ENCODE measurements at regions not wholly inside any gene's neighbourhood (a gene's known extent, or its start where the extent isn't known, plus 50 kb on each side); places are given as distances from the start of the nearest gene placed in this dataset.

DNA sequence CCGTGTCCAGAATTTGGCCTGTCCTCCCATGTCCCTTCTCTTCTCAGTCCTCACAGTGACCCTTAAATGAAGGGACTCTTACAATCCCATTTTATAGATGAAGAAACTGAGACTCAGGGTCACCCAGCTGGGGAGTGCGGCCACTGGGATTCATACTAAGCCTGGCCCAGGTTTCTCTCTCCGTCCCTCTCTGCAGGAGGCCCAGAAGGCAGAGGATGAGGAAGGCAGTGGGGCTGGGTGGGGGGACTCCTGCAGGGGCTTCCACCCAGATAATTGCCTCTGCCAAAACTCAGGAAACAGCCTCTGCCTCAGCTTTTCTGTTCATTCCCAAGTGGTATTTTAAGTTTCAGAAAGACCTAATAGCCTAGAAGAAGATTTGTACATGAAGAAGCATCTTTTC is 299.8 kb downstream of the MATN1 start:
- Mint-ChIP-seq H3K36me3 (ENCODE audit: low read depth) (no peaks in the 10 kb centered on the region), H3K27ac (no peak overlapping the region), H3K4me3 (no peak overlapping the region), H3K9me3 (peaks cover 6% of the 10 kb centered on the region), H3K4me1 (ENCODE audit: low read depth) (no peaks in the 10 kb centered on the region), H3K27me3 (ENCODE audit: low read depth) (peaks cover 2% of the 10 kb centered on the region)
- no peak for DNase-seq (ENCODE audit: low spot score)

DNA sequence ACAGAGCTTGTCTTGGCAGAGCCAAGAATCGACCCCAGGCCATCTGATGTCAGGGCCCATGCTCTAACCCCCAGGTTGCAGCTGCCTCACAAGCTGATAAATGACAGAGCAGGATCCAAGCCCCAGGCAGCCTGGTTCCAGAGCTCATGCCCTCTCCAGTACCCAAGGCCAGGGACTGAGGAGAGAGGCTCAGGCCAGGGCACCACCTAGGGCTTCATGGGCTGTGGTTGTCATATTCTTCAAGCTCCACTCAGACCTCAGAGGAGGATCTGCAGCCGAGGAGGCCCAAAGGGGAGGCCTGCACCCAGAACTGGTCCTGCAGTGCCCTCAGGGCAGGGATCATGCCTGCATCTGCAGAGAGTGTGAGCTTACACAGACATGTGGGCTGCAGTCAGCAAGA is 301.1 kb downstream of the MATN1 start:
- H3K4me1 Mint-ChIP-seq (ENCODE audit: low read depth) = no peaks in the 10 kb centered on the region
- H3K27me3 Mint-ChIP-seq (ENCODE audit: low read depth) = peaks cover 2% of the 10 kb centered on the region
- H3K27ac Mint-ChIP-seq = no peak overlapping the region
- no peak overlapping the region for H3K4me3 Mint-ChIP-seq
- no peaks in the 10 kb centered on the region for H3K9me3 Mint-ChIP-seq
- H3K36me3 Mint-ChIP-seq (ENCODE audit: low read depth) = no peaks in the 10 kb centered on the region
- DNase-seq (ENCODE audit: low spot score) = peak; percentile 2

DNA sequence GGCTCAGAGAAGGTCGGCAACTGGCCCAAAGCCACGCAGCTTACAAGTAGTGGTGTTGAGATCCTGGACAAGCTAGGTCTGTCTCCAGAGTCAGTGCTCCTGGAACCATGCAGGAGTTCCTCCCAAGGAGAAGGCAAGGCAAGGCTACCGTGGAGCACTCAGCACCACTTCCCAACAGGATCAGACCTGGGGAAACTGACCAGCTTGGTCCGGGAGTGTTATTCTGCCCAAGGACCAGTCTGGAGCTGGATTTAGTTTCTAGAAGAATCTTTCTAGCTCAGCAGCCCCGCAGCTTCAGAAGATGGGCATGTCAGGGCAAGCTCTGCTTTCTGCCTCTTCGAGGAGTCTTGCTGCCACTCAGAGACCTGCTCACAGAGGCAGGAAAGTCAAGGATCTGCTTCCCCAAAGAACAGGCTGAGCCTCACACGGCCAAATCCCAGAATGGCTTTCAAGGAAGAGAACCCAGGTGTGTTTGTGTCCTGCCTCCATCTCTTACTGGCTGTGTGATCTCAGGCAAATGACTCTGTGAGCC is 302.8 kb downstream of the MATN1 start:
- Mint-ChIP-seq H3K27me3 (ENCODE audit: low read depth) (no peaks in the 10 kb centered on the region), H3K36me3 (ENCODE audit: low read depth) (no peaks in the 10 kb centered on the region), H3K27ac (no peak overlapping the region), H3K4me1 (ENCODE audit: low read depth) (no peaks in the 10 kb centered on the region), H3K9me3 (no peaks in the 10 kb centered on the region), H3K4me3 (no peak overlapping the region)
- DNase-seq (ENCODE audit: low spot score) = no peak

DNA sequence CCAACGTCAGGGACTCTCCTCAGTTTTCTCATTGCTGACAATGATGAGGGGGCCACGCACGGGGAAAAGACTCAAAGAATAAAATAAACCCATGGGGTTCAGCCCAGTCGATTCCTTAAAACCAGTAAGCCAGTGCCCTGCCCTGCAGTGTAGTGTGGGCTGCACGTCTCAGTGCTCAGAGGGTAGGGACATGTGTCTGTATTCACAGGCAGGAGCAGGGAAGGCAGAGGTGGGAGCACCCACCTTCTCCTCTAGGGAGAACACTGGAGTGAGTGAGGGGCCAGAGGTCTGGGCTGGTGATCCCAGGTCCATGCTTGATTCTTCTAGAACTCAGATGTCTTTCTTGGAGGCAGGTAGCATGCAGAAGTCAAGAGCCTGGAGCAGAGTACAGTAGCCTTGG is 303.6 kb downstream of the MATN1 start:
- Mint-ChIP-seq H3K27ac (no peak overlapping the region), H3K4me1 (ENCODE audit: low read depth) (no peaks in the 10 kb centered on the region), H3K4me3 (no peak overlapping the region), H3K27me3 (ENCODE audit: low read depth) (no peaks in the 10 kb centered on the region), H3K36me3 (ENCODE audit: low read depth) (no peaks in the 10 kb centered on the region), H3K9me3 (no peaks in the 10 kb centered on the region)
- no peak for DNase-seq (ENCODE audit: low spot score)

DNA sequence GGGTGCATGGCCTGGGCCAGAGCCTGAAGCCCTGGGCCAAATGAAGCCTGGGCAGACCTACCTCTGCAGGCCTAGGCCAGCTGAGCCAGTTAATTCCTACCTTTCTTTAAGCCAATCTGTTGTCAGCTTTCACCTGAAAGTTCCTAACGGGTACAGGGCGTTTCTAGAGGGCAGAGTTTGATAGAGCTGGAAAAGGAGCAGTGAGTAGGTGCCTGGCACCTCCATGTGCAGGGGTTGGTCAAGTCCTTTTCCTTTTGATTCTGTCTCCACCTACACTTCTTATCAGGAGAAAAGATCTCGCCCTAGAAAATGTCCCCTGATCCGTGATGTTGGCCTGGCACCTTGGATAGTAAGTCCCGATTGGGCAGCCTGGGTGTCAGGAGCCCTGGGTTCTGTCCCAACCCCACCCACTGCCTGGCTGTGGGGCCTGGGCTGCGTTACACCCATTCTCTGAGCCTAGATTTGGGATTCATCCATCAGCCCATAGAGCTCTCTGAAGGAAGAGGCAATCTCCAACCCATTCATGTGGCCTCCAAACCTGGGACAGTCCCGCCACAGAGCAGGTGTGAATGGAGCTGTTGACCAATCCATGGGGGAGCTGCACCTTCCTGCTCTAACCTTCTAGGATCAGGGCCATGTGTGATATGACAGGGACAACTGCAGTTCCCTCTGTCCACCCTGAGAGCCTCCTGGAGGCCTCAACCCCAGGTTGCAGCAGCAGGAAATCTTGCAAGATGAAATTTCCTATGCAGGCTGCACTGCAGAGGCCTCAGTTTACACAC is 304.3 kb downstream of the MATN1 start:
- Mint-ChIP-seq H3K36me3 (ENCODE audit: low read depth) (no peaks in the 10 kb centered on the region), H3K27me3 (ENCODE audit: low read depth) (no peaks in the 10 kb centered on the region), H3K4me1 (ENCODE audit: low read depth) (no peaks in the 10 kb centered on the region), H3K9me3 (no peaks in the 10 kb centered on the region), H3K27ac (no peak overlapping the region), H3K4me3 (no peak overlapping the region)
- no peak for DNase-seq (ENCODE audit: low spot score)

DNA sequence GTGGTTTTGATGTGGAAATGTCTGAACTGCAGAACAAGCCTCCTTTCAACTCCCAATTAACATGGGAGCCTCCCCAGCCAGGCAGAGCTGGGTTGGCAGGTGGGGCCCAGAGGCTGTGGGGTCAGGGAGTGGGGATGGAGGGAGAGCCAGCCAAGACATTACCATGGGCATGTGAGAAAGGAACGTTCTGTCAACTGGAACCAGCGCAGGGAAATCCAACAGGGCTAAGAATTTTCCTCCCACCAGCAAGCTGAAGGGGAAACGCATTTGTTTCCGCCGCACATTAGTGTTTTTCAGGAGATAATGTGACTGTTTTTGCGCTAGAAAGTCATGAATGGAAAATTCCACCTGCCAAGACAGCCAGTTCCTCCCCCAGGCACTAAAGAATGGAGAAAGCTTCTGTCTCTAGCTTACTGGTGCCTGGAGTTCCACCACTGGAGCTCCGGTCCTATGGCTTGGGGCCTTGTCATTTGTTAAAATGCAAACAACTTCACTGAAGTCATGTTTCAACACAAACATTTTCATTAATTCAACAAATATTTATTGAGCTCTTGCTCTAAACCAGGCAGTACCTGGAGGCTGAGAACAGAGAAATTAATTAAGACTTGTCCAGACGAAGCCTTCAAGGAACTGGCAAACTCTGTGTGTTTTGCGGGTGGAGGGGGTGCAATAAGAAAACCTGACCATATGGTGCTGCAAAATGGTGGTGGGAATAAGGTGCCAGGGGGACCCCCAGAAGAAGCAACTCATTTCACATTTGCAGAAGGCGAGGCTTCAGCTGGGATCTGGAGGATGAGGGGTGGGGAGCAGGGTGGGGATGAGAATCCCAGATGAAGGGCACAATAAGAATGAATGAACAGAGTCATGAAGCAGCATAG is 305.1 kb downstream of the MATN1 start:
- no peak overlapping the region for H3K27ac Mint-ChIP-seq
- H3K9me3 Mint-ChIP-seq = no peaks in the 10 kb centered on the region
- no peaks in the 10 kb centered on the region for H3K27me3 Mint-ChIP-seq (ENCODE audit: low read depth)
- no peak for DNase-seq (ENCODE audit: low spot score)
- H3K36me3 Mint-ChIP-seq (ENCODE audit: low read depth) = no peaks in the 10 kb centered on the region
- H3K4me1 Mint-ChIP-seq (ENCODE audit: low read depth) = no peaks in the 10 kb centered on the region
- no peak overlapping the region for H3K4me3 Mint-ChIP-seq

DNA sequence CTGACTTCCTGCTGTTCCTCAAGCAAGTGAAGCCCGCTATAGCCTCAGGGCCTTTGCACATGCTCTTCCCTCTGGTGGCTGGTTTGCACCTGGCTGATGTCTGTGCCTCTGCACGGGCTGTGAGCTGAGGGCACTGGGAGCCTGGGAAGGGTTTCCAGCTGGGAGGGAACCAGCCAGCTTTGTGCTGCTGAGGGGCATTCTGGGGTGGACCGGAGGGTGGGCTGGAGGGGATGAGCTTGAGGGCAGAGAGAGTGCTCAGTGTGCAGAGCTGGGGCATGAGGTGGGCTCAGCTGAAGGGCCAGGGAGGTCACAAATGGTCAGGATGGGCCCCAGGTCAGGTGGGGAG is 305.7 kb downstream of the MATN1 start:
- no peaks in the 10 kb centered on the region for H3K27me3 Mint-ChIP-seq (ENCODE audit: low read depth)
- no peak for DNase-seq (ENCODE audit: low spot score)
- no peaks in the 10 kb centered on the region for H3K9me3 Mint-ChIP-seq
- no peaks in the 10 kb centered on the region for H3K36me3 Mint-ChIP-seq (ENCODE audit: low read depth)
- no peaks in the 10 kb centered on the region for H3K4me1 Mint-ChIP-seq (ENCODE audit: low read depth)
- no peak overlapping the region for H3K27ac Mint-ChIP-seq
- H3K4me3 Mint-ChIP-seq = no peak overlapping the region

DNA sequence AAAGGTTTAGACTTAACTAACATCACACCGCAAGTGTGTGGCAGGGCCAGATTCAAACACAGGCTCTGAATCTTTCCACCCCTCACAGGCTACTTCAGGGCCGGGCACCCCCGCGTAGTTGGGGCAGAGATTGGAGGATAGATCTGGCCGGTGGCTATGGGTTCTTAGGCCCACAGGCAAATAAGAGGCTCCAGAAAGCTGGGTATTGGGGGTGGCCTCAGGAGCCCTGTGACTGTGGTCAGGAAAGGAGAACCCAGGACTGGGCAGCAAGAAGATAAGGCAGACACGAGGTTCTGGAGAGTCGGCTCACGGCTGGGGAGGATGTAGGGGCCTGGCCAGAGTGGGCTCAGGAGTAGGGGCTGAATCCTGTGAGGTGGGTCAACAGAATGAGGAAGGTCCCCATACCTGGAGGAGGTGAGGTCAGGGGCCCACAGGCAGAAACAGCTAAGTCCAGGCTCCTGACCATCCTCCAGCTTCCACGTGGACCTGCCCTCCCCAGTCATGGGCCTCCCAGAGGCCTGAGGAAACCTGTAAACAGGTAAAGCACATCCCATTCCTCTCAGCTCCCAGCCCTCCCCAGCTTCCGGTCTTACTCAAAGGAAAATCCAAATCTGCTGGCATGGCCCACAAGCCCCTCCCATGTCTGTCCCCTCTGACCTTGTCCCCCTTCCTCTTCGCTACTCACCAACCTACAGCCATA is 306.2 kb downstream of the MATN1 start:
- H3K4me1 Mint-ChIP-seq (ENCODE audit: low read depth) = no peaks in the 10 kb centered on the region
- no peak overlapping the region for H3K27ac Mint-ChIP-seq
- no peaks in the 10 kb centered on the region for H3K36me3 Mint-ChIP-seq (ENCODE audit: low read depth)
- no peak for DNase-seq (ENCODE audit: low spot score)
- no peaks in the 10 kb centered on the region for H3K27me3 Mint-ChIP-seq (ENCODE audit: low read depth)
- H3K9me3 Mint-ChIP-seq = no peaks in the 10 kb centered on the region
- H3K4me3 Mint-ChIP-seq = no peak overlapping the region

DNA sequence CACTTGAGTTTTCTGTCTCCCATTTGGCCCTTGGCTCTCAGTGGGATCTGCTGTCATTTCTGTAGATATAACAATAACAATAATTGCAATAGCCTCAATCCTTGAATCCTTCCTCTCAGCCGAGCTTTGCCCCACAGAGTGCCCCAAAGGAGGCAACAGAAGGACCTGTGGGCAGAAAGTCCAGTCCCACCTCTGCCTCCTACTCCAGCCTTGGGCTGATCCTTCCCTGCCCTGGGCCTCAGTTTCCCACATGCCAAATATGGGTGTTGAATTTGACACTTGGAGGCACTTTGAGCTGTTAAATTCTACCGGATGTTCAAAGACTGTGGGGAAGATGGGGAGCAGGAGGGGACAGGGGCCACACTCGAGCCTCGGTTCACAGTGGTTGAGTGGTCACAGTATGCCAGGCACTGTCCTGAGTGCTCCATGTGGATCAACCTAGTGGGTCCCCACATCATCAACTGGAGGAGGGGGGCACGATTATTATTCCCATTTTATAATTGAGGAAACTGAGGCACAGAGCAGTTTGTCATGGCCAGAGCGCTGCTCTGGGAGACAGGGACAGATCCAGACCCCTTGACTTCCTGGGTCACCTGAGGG is 307.1 kb downstream of the MATN1 start:
- no peaks in the 10 kb centered on the region for H3K9me3 Mint-ChIP-seq
- DNase-seq (ENCODE audit: low spot score) = no peak
- no peak overlapping the region for H3K27ac Mint-ChIP-seq
- no peaks in the 10 kb centered on the region for H3K27me3 Mint-ChIP-seq (ENCODE audit: low read depth)
- H3K4me1 Mint-ChIP-seq (ENCODE audit: low read depth) = no peaks in the 10 kb centered on the region
- H3K4me3 Mint-ChIP-seq = no peak overlapping the region
- no peaks in the 10 kb centered on the region for H3K36me3 Mint-ChIP-seq (ENCODE audit: low read depth)

DNA sequence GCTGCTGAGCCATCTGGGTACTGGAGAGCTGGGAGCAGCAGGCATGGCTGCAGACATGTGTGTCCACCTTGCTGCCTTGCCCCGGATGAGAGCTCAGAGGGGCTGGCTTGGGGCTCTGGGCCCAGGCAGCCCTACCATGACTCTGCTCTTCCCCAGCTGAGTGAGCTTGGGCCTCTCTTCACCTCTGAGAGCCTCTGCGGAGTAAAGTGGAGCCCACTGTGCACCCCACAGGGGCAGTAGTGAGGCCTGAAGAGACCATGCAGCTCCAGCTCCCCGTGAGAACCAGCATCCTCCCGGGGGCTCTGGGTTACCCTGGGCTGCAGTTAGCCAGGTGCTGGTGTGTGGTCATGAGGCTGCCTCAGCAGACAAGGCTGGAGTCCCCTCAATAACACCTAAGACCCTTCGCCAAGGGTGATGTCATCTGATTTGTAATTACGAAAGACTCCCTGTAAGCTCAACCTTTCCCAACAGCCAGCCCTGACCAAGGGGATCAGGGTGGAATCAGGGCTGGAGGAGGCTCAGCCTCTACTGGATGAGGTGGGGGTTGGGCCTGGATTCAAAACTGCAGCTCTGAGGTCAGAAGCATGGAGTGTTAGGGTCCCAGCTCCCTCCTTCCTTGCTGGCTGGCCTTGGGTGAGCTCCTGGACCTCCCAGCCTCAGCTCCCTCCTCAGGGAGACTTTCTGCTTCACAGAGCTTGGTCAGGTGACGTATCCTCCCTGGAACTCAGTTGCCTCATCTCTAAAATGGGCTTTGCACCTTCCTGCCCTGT is 308.0 kb downstream of the MATN1 start:
- H3K4me1 Mint-ChIP-seq (ENCODE audit: low read depth) = no peaks in the 10 kb centered on the region
- H3K27me3 Mint-ChIP-seq (ENCODE audit: low read depth) = no peaks in the 10 kb centered on the region
- no peaks in the 10 kb centered on the region for H3K36me3 Mint-ChIP-seq (ENCODE audit: low read depth)
- H3K27ac Mint-ChIP-seq = no peak overlapping the region
- DNase-seq (ENCODE audit: low spot score) = no peak
- no peak overlapping the region for H3K4me3 Mint-ChIP-seq
- H3K9me3 Mint-ChIP-seq = no peaks in the 10 kb centered on the region

DNA sequence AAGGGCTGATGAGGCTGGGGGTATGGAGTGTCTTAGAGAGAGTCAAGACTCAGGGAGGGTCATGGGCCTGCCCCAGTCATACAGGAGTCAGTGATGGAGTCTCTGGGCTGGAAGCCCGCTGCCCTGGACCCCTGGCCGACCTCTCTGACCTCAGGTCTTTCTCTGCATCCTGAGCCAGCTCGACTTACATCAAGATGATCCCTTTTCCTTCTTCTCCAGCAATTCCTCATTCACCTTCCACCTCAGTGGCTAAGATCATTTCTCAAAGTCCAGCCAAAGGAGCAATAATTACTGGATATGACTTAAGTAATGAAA is 308.6 kb downstream of the MATN1 start:
- DNase-seq (ENCODE audit: low spot score) = no peak
- H3K9me3 Mint-ChIP-seq = no peaks in the 10 kb centered on the region
- no peaks in the 10 kb centered on the region for H3K36me3 Mint-ChIP-seq (ENCODE audit: low read depth)
- no peak overlapping the region for H3K4me3 Mint-ChIP-seq
- no peaks in the 10 kb centered on the region for H3K27me3 Mint-ChIP-seq (ENCODE audit: low read depth)
- H3K4me1 Mint-ChIP-seq (ENCODE audit: low read depth) = no peaks in the 10 kb centered on the region
- H3K27ac Mint-ChIP-seq = no peak overlapping the region

DNA sequence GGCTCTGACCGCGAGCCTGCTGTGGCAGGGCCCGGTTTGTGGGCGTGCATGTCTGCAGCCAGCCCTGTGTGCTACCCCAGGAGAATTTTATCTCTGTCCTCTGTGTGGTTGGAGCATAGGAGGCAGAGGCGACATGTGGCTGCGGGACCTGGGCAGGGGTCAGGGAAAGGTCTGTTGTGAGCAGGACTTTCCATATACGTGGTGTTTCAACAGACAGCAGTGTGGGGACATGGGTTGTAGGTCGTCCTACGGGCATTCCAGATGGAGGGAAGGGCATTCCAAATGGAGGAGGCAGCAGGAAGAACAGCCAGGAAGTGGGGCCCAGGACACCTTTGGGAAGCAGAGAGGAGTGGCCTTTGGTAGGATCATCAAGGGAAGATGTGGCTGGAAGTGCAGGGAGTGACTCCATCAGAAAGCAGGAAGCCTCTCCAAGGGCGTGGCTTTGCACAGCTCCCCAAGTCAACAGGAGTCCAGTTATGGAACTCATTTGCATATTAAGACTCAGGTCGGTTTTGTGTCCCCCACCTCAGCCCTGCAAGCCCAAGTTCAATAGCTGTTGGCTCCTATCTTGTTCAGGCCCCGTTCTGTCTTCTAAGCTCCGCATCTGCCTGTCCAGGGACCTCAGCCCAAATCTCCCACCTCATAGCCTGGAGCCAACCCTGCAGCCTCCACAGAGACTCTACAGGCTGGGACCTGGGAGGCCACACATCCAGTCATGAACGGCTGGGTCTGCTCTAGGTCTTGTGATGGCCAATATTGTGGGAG is 309.1 kb downstream of the MATN1 start:
- H3K36me3 Mint-ChIP-seq (ENCODE audit: low read depth) = no peaks in the 10 kb centered on the region

DNA sequence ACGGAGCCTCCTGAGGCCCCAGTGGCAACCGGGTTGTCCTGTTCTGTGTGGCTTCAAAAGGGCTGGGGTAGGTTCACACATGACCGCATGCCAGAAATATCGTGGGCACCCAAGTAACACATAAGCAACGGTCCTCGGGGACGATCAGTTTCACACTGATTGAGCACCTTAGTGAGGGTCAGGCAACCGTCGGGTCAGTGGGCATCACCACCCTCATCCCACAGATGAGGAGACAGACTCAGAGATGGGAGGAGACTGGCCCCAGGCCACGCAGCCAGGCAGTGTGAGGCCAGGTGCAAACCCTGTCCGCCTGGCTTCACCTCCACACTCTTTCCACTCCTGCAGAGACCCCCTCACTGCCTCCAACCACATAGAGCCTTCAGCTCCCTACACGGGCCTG is 309.8 kb downstream of the MATN1 start:
- no peak for DNase-seq (ENCODE audit: low spot score)
- Mint-ChIP-seq H3K36me3 (ENCODE audit: low read depth) (no peaks in the 10 kb centered on the region), H3K4me3 (no peak overlapping the region), H3K4me1 (ENCODE audit: low read depth) (no peaks in the 10 kb centered on the region), H3K27ac (no peak overlapping the region), H3K9me3 (no peaks in the 10 kb centered on the region), H3K27me3 (ENCODE audit: low read depth) (no peaks in the 10 kb centered on the region)

More for the DNA sequence above, 309.1 kb downstream of the MATN1 start:
- Mint-ChIP-seq H3K4me1 (ENCODE audit: low read depth) (no peaks in the 10 kb centered on the region), H3K27ac (no peak overlapping the region), H3K9me3 (no peaks in the 10 kb centered on the region), H3K27me3 (ENCODE audit: low read depth) (no peaks in the 10 kb centered on the region), H3K4me3 (no peak overlapping the region)
- DNase-seq (ENCODE audit: low spot score) = no peak
